Suprapubic skin (tissue), 3 donors: ENCODE measurements at regions not wholly inside any gene's neighbourhood (a gene's known extent, or its start where the extent isn't known, plus 50 kb on each side); places are given as distances from the start of the nearest gene placed in this dataset.

Source experiments
- EP300 ChIP-seq: sonication (generic); formaldehyde crosslinking; IDR thresholded peaks from one replicate; pipeline ENCODE4 v1.6.1; 2017; ENCODE audit warnings: antibody characterized with exemption
- TF ChIP-seq, protein P1 (sequence below), 2 donors: fragments of 200-600 bp in 1 of 2; fragments of 450-650 bp in 1 of 2; sonication (generic) in 1 of 2; IDR thresholded peaks; one replicate each; pipeline ENCODE4 v1.5.1; 2016 to 2019; ENCODE audit warnings: antibody characterized with exemption in 2 of 2, mild to moderate bottlenecking in 1 of 2, moderate library complexity in 1 of 2

DNA sequence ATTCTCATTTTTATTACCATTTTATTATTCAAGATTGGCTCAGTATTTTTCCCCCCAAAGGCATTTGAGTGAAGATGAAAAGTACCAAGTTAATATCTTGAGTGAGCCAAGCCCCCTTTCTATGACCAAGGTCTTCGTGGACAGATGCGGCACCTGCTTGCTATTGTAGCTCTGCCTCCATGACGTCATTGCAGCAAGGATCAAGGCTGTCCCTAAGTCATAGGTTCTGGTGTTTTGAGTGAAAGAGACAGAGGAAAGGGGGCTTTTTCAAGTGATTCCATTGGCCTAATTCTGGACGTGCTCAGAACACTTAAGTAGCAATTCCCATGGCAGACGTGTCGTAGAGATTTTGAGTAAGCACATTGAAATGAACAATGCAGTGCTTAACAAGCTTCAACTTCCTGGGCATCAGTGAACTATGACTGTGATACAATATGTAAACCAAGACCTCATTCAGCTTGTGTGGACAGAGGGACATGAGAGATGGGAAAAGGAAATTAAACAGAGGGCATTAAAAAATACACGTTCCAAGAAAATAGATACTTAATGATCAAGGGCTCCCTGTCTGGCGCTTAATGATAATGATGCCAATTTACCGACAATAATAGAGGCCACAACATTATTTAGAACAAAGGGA is 248.7 kb upstream of the NPVF start:
- TF ChIP-seq, protein P1, sequence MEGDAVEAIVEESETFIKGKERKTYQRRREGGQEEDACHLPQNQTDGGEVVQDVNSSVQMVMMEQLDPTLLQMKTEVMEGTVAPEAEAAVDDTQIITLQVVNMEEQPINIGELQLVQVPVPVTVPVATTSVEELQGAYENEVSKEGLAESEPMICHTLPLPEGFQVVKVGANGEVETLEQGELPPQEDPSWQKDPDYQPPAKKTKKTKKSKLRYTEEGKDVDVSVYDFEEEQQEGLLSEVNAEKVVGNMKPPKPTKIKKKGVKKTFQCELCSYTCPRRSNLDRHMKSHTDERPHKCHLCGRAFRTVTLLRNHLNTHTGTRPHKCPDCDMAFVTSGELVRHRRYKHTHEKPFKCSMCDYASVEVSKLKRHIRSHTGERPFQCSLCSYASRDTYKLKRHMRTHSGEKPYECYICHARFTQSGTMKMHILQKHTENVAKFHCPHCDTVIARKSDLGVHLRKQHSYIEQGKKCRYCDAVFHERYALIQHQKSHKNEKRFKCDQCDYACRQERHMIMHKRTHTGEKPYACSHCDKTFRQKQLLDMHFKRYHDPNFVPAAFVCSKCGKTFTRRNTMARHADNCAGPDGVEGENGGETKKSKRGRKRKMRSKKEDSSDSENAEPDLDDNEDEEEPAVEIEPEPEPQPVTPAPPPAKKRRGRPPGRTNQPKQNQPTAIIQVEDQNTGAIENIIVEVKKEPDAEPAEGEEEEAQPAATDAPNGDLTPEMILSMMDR (IDR thresholded peaks at IDR 0.05): no peak
- no peak for TF ChIP-seq EP300
